ENCODE measurements at regions not wholly inside any gene's neighbourhood (a gene's known extent, or its start where the extent isn't known, plus 50 kb on each side); places are given as distances from the start of the nearest gene placed in this dataset.

GRCh38 chr12:127079636-127080035, 1187.3 kb upstream of the TMEM132C start:
- TF ChIP-seq, protein P1, sequence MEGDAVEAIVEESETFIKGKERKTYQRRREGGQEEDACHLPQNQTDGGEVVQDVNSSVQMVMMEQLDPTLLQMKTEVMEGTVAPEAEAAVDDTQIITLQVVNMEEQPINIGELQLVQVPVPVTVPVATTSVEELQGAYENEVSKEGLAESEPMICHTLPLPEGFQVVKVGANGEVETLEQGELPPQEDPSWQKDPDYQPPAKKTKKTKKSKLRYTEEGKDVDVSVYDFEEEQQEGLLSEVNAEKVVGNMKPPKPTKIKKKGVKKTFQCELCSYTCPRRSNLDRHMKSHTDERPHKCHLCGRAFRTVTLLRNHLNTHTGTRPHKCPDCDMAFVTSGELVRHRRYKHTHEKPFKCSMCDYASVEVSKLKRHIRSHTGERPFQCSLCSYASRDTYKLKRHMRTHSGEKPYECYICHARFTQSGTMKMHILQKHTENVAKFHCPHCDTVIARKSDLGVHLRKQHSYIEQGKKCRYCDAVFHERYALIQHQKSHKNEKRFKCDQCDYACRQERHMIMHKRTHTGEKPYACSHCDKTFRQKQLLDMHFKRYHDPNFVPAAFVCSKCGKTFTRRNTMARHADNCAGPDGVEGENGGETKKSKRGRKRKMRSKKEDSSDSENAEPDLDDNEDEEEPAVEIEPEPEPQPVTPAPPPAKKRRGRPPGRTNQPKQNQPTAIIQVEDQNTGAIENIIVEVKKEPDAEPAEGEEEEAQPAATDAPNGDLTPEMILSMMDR (IDR thresholded peaks at IDR 0.05), result no peak
- no peak for TF ChIP-seq EZH2phosphoT487 (IDR thresholded peaks at IDR 0.05)
